Mucosa of rectum (tissue), 2 donors: ENCODE measurements at regions not wholly inside any gene's neighbourhood (a gene's known extent, or its start where the extent isn't known, plus 50 kb on each side); places are given as distances from the start of the nearest gene placed in this dataset.

Experiments
- H3K27ac ChIP-seq, 2 donors: one replicate each; pipeline ENCODE4 v1.7.0; 2013; ENCODE audit warnings: inconsistent platforms in 2 of 2, low read depth in 2 of 2, low read length in 2 of 2
- H3K27me3 ChIP-seq, 2 donors: one replicate each; pipeline ENCODE4 v1.7.0; 2013; ENCODE audit warnings: low read length in 2 of 2; ENCODE audit not compliant: control insufficient read depth in 2 of 2, insufficient read depth in 2 of 2
- H3K36me3 ChIP-seq, 2 donors: one replicate each; pipeline ENCODE4 v1.7.0; 2013; ENCODE audit warnings: low read length in 2 of 2; ENCODE audit not compliant: control insufficient read depth in 2 of 2, insufficient read depth in 2 of 2
- H3K4me1 ChIP-seq, 2 donors: one replicate each; pipeline ENCODE4 v1.7.0; 2013; ENCODE audit warnings: low read length in 2 of 2, mild to moderate bottlenecking in 1 of 2; ENCODE audit not compliant: control insufficient read depth in 2 of 2, insufficient read depth in 2 of 2
- H3K4me3 ChIP-seq, 2 donors: one replicate each; pipeline ENCODE4 v1.7.0; 2013; ENCODE audit warnings: low read length in 2 of 2
- H3K9ac ChIP-seq, 2 donors: one replicate each; pipeline ENCODE4 v1.7.0; 2013; ENCODE audit warnings: low read length in 2 of 2, low read depth in 1 of 2, mild to moderate bottlenecking in 1 of 2
- H3K9me3 ChIP-seq, 2 donors: one replicate each; pipeline ENCODE4 v1.7.0; 2013; ENCODE audit warnings: low read length in 2 of 2; ENCODE audit not compliant: control insufficient read depth in 2 of 2
- donor health status: healthy.
- donor health status: Normal muscosa, but diverticular disease.

DNA sequence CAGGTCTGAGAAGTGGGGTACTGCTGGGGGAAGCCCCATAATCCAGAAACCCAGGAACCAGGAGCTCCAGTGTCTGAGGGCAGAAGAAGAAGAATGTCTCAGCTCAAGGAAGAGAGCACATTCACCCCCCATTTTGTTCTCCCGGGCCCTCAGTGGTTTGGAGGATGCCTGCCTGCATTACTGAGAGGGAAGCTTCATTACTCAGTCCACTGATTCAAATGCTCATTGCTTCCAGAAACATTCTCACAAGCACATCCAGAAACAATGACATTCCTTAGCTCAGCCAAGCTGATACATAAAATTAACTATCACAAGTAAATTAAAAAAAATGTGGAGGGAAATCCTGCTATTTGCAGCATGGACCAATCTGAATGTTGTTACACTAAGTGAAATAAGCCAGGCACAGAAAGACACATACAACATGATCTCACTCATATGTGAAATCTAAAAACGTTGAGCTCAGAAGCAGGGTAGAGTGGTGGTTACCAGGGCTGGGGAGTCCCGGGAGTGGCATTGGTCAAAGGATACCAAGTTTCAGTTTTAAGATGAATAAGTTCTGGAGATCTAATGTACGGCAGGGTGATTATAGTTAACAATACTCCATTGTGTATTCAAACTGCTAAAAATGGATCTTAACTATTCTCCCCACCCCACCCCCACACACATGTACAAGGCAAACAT, 459.3 kb downstream of the GALR1 start:
- no peaks in the 10 kb centered on the region for H3K36me3 ChIP-seq
- no peak overlapping the region for H3K9ac ChIP-seq
- H3K27ac ChIP-seq: no peak overlapping the region
- H3K9me3 ChIP-seq: no peaks in the 10 kb centered on the region
- no peak overlapping the region for H3K4me3 ChIP-seq
- no peaks in the 10 kb centered on the region for H3K4me1 ChIP-seq
- no peaks in the 10 kb centered on the region for H3K27me3 ChIP-seq

DNA sequence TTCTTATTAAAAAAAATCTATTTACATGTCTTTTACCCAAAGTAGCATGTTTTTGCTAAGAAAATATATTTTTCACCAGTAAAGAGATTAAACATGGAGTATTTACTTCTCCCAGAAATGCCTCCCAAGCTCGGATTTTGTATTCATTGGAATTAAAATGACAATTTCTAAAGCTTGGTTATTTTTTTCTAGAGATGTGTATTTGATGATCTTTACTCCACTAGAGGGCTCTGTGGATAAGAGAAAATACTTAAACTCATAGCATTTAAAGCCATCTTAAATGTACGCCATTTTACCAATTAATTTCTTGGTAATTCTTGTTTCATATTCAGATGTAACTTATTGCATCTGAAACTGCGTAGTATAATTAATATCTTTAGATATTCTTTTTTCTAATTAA, 461.4 kb downstream of the GALR1 start:
- Histone ChIP-seq H3K36me3 (no peaks in the 10 kb centered on the region), H3K4me1 (no peaks in the 10 kb centered on the region), H3K4me3 (no peak overlapping the region), H3K9me3 (no peaks in the 10 kb centered on the region), H3K27ac (no peak overlapping the region), H3K9ac (no peak overlapping the region), H3K27me3 (no peaks in the 10 kb centered on the region)

DNA sequence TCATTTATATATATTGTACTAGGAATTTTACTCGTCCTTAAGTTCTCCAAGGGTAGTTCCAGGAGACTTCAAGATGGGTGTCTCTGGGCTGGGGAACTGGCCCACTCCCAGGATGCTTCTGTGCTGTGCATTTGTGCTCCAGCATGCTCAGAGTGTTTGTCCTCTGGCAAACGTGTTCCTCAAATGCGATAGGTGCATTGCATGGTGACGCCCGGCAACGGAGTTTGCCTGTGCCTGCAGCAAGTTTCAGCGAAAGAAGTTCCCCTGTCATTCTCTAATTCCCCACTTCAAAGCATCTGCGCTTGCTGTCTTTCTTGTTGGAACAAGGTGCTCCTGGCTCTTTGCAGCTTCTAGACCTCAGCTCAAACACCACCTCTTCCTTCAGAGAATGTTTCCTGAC, 465.1 kb downstream of the GALR1 start:
- no peaks in the 10 kb centered on the region for H3K36me3 ChIP-seq
- H3K4me3 ChIP-seq: no peak overlapping the region
- H3K27ac ChIP-seq: no peak overlapping the region
- no peaks in the 10 kb centered on the region for H3K4me1 ChIP-seq
- no peak overlapping the region for H3K9ac ChIP-seq
- H3K27me3 ChIP-seq: no peaks in the 10 kb centered on the region
- H3K9me3 ChIP-seq: no peaks in the 10 kb centered on the region

DNA sequence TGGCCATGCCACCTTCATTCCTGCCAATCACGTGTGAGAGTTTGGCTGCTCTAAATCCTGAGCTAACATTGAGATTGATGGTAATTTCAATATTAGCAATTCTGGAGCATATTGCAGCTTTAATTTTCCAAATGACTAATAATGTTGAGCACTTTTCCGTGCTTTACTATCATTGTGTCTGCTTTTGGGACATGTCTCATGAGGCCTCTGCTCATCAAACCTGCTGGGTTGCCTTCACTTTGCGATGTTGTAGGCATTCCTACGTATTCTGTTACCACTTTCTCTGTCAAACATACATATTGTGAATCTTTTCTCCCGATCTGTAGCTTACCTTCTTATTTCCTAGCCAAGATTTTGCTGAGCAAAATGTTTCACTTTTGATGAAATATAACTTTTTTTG, 466.6 kb downstream of the GALR1 start:
- no peak overlapping the region for H3K4me3 ChIP-seq
- no peaks in the 10 kb centered on the region for H3K36me3 ChIP-seq
- H3K27ac ChIP-seq: no peak overlapping the region
- no peaks in the 10 kb centered on the region for H3K9me3 ChIP-seq
- no peaks in the 10 kb centered on the region for H3K4me1 ChIP-seq
- H3K9ac ChIP-seq: no peak overlapping the region
- H3K27me3 ChIP-seq: no peaks in the 10 kb centered on the region

DNA sequence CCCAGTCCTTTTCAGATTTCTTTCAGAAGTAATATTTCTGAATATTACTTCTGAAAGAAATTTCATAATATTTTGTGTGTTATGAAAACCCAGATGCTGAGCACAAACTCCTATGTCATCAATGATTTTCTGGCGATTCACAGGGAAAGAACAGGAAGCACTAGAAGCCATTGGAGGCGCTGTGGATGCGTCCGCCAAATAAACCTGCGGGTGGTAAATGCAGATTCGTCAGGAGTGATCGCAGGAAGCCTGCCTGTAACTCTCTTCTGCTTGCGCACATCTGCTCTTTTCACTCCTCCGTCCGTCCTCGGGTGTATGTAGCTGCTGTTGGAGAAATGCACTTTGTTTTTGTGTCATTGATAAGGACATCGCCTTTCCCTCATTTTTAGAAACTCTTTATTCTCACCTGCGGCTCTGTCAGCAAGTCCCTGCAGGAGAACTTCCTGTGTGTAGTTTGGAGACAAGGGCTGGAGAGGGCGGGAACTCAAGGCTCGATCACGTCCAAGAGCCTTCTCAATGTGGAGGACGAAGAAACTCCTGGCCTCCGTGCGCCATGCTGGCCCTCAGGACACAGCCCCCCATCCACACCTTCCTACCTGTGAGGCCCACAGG, 483.8 kb downstream of the GALR1 start:
- no peak overlapping the region for H3K9ac ChIP-seq
- H3K27ac ChIP-seq: no peak overlapping the region
- H3K36me3 ChIP-seq: no peaks in the 10 kb centered on the region
- no peaks in the 10 kb centered on the region for H3K9me3 ChIP-seq
- no peaks in the 10 kb centered on the region for H3K4me1 ChIP-seq
- no peak overlapping the region for H3K4me3 ChIP-seq
- H3K27me3 ChIP-seq: no peaks in the 10 kb centered on the region

DNA sequence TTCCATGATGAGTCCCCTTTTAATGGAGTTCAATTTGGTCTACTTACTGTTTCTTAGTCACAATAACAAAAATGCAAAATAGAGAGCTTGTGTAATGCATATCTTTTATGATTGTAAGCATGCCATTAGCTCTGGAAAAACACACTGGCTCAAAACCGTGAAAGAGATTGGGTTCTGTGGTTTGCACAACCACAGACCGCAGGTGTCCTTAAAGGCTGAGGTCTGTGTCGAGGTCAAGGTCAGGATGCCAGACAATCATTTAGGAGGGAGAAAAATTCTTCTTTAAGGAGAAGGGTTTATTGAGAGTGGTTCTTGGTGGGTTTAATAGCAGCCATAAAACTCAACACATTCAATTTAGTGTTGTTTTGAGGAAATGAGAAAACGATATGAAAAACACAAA, 487.2 kb downstream of the GALR1 start:
- Histone ChIP-seq H3K27ac (no peak overlapping the region), H3K27me3 (no peaks in the 10 kb centered on the region), H3K4me1 (no peaks in the 10 kb centered on the region), H3K36me3 (no peaks in the 10 kb centered on the region), H3K4me3 (no peak overlapping the region), H3K9me3 (no peaks in the 10 kb centered on the region), H3K9ac (no peak overlapping the region)

DNA sequence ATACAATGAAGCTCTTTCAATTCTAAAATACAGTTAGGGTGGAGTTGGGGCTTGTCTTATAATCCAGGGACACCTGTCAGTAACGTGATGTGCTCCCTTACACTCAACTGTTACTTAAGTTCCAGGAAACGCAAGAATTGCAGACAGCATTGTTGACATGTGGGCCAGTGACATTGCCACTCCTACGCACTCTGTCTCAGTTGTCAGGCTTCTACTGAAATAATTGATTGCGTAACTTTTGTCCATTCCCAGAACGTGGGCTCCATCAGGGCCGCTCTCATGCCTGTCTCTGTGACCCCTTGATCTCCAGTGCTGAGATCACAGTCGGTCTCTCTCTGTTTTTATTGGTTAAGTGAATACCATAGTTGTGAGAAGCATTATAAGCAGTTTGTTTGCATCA, 487.8 kb downstream of the GALR1 start:
- Histone ChIP-seq H3K9me3 (no peaks in the 10 kb centered on the region), H3K36me3 (no peaks in the 10 kb centered on the region), H3K27me3 (no peaks in the 10 kb centered on the region), H3K4me1 (no peaks in the 10 kb centered on the region), H3K9ac (no peak overlapping the region), H3K27ac (no peak overlapping the region), H3K4me3 (no peak overlapping the region)

GRCh38 chr18:77749089-77749488, 499.4 kb downstream of the GALR1 start:
- Histone ChIP-seq H3K27ac (no peak overlapping the region), H3K9me3 (no peaks in the 10 kb centered on the region), H3K4me3 (no peak overlapping the region), H3K36me3 (no peaks in the 10 kb centered on the region), H3K27me3 (no peaks in the 10 kb centered on the region), H3K9ac (no peak overlapping the region), H3K4me1 (no peaks in the 10 kb centered on the region)

DNA sequence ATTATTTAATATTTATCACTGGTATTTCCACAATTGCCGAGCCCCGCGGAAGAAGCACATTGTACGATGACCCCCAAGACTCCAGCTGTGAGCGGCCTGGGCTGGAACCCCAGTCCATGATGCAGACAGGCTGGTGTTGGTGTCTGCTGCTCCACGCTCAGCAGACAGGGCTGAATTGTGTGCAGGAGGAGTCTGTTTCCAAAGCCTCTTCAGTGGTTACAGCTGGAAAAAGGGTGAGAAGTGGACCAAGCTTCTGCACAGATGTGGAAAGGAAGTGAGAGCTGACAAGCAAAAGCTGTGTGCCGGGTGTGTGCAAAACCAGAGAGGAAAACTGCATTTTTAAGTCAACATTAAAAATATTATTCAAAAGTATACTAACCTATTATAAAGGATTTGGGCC, 500.4 kb downstream of the GALR1 start:
- no peaks in the 10 kb centered on the region for H3K36me3 ChIP-seq
- no peaks in the 10 kb centered on the region for H3K9me3 ChIP-seq
- H3K27ac ChIP-seq: no peak overlapping the region
- no peaks in the 10 kb centered on the region for H3K27me3 ChIP-seq
- no peaks in the 10 kb centered on the region for H3K4me1 ChIP-seq
- H3K4me3 ChIP-seq: no peak overlapping the region
- H3K9ac ChIP-seq: no peak overlapping the region

DNA sequence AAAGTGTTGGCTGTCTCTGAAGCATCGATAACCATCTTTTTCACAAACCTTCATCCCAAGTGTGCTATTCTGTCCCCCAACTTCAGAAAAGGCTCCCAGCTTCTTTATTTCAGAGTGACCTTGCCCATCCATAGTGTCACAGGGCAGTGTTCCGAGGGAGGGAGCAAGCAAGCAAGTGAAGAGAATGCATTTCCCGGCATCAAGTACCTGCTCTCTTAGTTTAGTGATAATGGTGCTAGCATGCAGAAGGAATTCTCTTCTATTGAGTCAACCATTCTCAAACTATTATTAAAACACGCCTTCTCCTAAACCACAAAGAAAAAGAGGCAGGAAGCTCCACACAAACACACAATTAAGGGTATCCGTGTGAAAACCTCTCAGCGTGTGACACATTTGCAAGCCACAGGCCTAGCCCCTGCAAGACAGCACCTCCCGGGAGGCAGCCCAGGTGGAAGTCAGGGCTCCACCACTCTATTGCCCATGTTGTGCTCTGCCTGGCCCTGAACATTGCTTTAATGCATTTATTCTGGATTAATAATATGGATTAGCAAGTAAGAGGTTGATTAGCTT, 504.9 kb downstream of the GALR1 start:
- Histone ChIP-seq H3K27me3 (no peaks in the 10 kb centered on the region), H3K4me1 (no peaks in the 10 kb centered on the region), H3K9ac (no peak overlapping the region), H3K27ac (no peak overlapping the region), H3K36me3 (no peaks in the 10 kb centered on the region), H3K4me3 (no peak overlapping the region), H3K9me3 (no peaks in the 10 kb centered on the region)
